Thyroid gland (tissue), 4 donors: ENCODE measurements at regions not wholly inside any gene's neighbourhood (a gene's known extent, or its start where the extent isn't known, plus 50 kb on each side); places are given as distances from the start of the nearest gene placed in this dataset.

Experiments
- DNase-seq, 2 donors: peaks; one replicate each; pipeline ENCODE4 v3.0.0-alpha.2; 2019
- H3K27ac ChIP-seq, 3 donors: fragments of 200-600 bp; sonication (generic); 1 replicate in 2 of 3; 2 replicates in 1 of 3; pipeline ENCODE4 v1.5.1; 2016 to 2019; ENCODE audit warnings: mild to moderate bottlenecking in 1 of 3, moderate library complexity in 1 of 3
- H3K27me3 ChIP-seq: fragments of 200-600 bp; sonication (generic); one replicate; pipeline ENCODE4 v1.5.1; 2019
- H3K36me3 ChIP-seq, 2 donors: fragments of 200-600 bp; sonication (generic); one replicate each; pipeline ENCODE4 v1.5.1; 2016 to 2019
- H3K4me1 ChIP-seq, 2 donors: fragments of 200-600 bp; sonication (generic); one replicate each; pipeline ENCODE4 v1.5.1; 2017 to 2019
- H3K4me3 ChIP-seq, 3 donors: fragments of 200-600 bp; sonication (generic); replicated peaks in 1 of 3; 1 replicate in 2 of 3; 2 replicates in 1 of 3; pipeline ENCODE4 v1.5.1; 2016; ENCODE audit warnings: mild to moderate bottlenecking in 1 of 3
- H3K9me3 ChIP-seq: fragments of 200-600 bp; sonication (generic); one replicate; pipeline ENCODE4 v1.5.1; 2017
- CTCF ChIP-seq, 6 experiments: fragments of 200-600 bp in 3 of 6; fragments of 450-650 bp in 3 of 6; sonication (generic) in 3 of 6; IDR thresholded peaks; one replicate each; pipeline ENCODE4 v1.5.1; 2016 to 2019; ENCODE audit warnings: antibody characterized with exemption in 6 of 6, mild to moderate bottlenecking in 2 of 6, inconsistent platforms in 1 of 6, moderate library complexity in 1 of 6
- POLR2A ChIP-seq, 2 donors: fragments of 450-650 bp; IDR thresholded peaks; one replicate each; pipeline ENCODE4 v1.6.1; 2017; ENCODE audit warnings: antibody characterized with exemption in 2 of 2, mild to moderate bottlenecking in 2 of 2, moderate library complexity in 1 of 2
- whole genome bisulfite sequencing, 2 donors: methylation state at CpG; one replicate each; pipeline ENCODE4 v1.1.5; 2017; 5-methylcytosine and 5-hydroxymethylcytosine counted together
- intact Hi-C: fragments of 100-400 bp; cut with DNase I; formaldehyde crosslinking; loops from one replicate; pipeline ENCODE4 v1.15.1; 2023

GRCh38 chr15:62773369-62774165, 269.0 kb upstream of the TPM1 start:
- Histone ChIP-seq H3K4me3 (no peak overlapping the region), H3K4me1 (no peaks in the 10 kb centered on the region), H3K9me3 (no peaks in the 10 kb centered on the region), H3K36me3 (peaks cover 22 to 36% of the 10 kb centered on the region in 2 donors), H3K27me3 (no peaks in the 10 kb centered on the region), H3K27ac (no peak overlapping the region)
- 95% methylated on average over 12 of the region's 12 CpGs for WGBS, 2 donors
- DNase-seq, result no peak
- TF ChIP-seq POLR2A (IDR thresholded peaks at IDR 0.05) (no peak), CTCF (IDR thresholded peaks at IDR 0.05) (no peak)
- intact Hi-C loops, result no loop called here

GRCh38 chr15:62775932-62776331, 266.6 kb upstream of the TPM1 start:
- no peaks in the 10 kb centered on the region for H3K9me3 ChIP-seq
- H3K4me1 ChIP-seq, result no peaks in the 10 kb centered on the region
- TF ChIP-seq CTCF (IDR thresholded peaks at IDR 0.05), result no peak
- TF ChIP-seq POLR2A (IDR thresholded peaks at IDR 0.05), result no peak
- no peaks in the 10 kb centered on the region for H3K27me3 ChIP-seq
- intact Hi-C loops, result no loop called here
- H3K4me3 ChIP-seq, result no peak overlapping the region
- H3K36me3 ChIP-seq, result peaks cover 18 to 30% of the 10 kb centered on the region in 2 donors
- no peak for DNase-seq
- H3K27ac ChIP-seq, result no peak overlapping the region
- WGBS, 2 donors, result 58 to 71% methylated on average over 1 of the region's 1 CpG

- Histone ChIP-seq H3K27me3 (no peaks in the 10 kb centered on the region), H3K9me3 (no peaks in the 10 kb centered on the region), H3K36me3 (peaks cover 7 to 13% of the 10 kb centered on the region in 2 donors), H3K4me3 (no peak overlapping the region), H3K4me1 (peaks cover 11 to 14% of the 10 kb centered on the region in 2 donors), H3K27ac (no peak overlapping the region)
- intact Hi-C loops, result no loop called here
- TF ChIP-seq POLR2A (IDR thresholded peaks at IDR 0.05) (no peak), CTCF (IDR thresholded peaks at IDR 0.05) (no peak)
- 77 to 92% methylated on average over 2 of the region's 2 CpGs for WGBS, 2 donors
- DNase-seq, result no peak
These were observed 264.9 kb upstream of the TPM1 start for GRCh38 chr15:62777671-62778070.

GRCh38 chr15:62779036-62779770, 263.3 kb upstream of the TPM1 start:
- 81 to 82% methylated on average over 8 of the region's 8 CpGs for WGBS, 2 donors
- no peak overlapping the region for H3K27ac ChIP-seq
- peaks cover 0 to 3% of the 10 kb centered on the region in 2 donors for H3K36me3 ChIP-seq
- TF ChIP-seq CTCF (IDR thresholded peaks at IDR 0.05) (no peak), POLR2A (IDR thresholded peaks at IDR 0.05) (no peak)
- DNase-seq, result no peak
- intact Hi-C loops, result no loop called here
- H3K9me3 ChIP-seq, result no peaks in the 10 kb centered on the region
- peaks cover 24 to 29% of the 10 kb centered on the region in 2 donors for H3K4me1 ChIP-seq
- no peak overlapping the region for H3K4me3 ChIP-seq
- no peaks in the 10 kb centered on the region for H3K27me3 ChIP-seq

- no peak for TF ChIP-seq CTCF (IDR thresholded peaks at IDR 0.05)
- TF ChIP-seq POLR2A (IDR thresholded peaks at IDR 0.05), result no peak
- no peaks in the 10 kb centered on the region for H3K27me3 ChIP-seq
- intact Hi-C loops, result loop anchor here (5.0 kb wide), 2 partner anchors 267 to 312 kb away; no protein-coding TSS in a partner anchor
- H3K27ac ChIP-seq, result no peak overlapping the region
- H3K4me1 ChIP-seq, result peaks cover 24 to 30% of the 10 kb centered on the region in 2 donors
- no peak for DNase-seq
- 92 to 94% methylated on average over 3 of the region's 3 CpGs for WGBS, 2 donors
- H3K36me3 ChIP-seq, result peaks cover 0 to 3% of the 10 kb centered on the region in 2 donors
- no peaks in the 10 kb centered on the region for H3K9me3 ChIP-seq
- no peak overlapping the region for H3K4me3 ChIP-seq
These were observed 262.6 kb upstream of the TPM1 start for GRCh38 chr15:62779899-62780298.
